ENCODE measurements at regions not wholly inside any gene's neighbourhood (a gene's known extent, or its start where the extent isn't known, plus 50 kb on each side); places are given as distances from the start of the nearest gene placed in this dataset.

- Histone ChIP-seq H3K27me3 (ENCODE audit: control insufficient read depth, insufficient read depth, low read length) (no peaks in the 10 kb centered on the region), H3K4me3 (ENCODE audit: low read depth, low read length) (no peak overlapping the region), H3K36me3 (ENCODE audit: control insufficient read depth, insufficient read depth, low read length) (no peaks in the 10 kb centered on the region)
- DNase-seq (ENCODE audit: low read depth) (peak; percentile 74), FAIRE-seq (peak; percentile 99)
- TF ChIP-seq, protein P1, sequence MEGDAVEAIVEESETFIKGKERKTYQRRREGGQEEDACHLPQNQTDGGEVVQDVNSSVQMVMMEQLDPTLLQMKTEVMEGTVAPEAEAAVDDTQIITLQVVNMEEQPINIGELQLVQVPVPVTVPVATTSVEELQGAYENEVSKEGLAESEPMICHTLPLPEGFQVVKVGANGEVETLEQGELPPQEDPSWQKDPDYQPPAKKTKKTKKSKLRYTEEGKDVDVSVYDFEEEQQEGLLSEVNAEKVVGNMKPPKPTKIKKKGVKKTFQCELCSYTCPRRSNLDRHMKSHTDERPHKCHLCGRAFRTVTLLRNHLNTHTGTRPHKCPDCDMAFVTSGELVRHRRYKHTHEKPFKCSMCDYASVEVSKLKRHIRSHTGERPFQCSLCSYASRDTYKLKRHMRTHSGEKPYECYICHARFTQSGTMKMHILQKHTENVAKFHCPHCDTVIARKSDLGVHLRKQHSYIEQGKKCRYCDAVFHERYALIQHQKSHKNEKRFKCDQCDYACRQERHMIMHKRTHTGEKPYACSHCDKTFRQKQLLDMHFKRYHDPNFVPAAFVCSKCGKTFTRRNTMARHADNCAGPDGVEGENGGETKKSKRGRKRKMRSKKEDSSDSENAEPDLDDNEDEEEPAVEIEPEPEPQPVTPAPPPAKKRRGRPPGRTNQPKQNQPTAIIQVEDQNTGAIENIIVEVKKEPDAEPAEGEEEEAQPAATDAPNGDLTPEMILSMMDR (IDR thresholded peaks at IDR 0.05; ENCODE audit: insufficient read depth, low read length, severe bottlenecking), result no peak
Measured at GRCh38 chr1:185412385-185413087, 95.5 kb upstream of the IVNS1ABP start.

DNA sequence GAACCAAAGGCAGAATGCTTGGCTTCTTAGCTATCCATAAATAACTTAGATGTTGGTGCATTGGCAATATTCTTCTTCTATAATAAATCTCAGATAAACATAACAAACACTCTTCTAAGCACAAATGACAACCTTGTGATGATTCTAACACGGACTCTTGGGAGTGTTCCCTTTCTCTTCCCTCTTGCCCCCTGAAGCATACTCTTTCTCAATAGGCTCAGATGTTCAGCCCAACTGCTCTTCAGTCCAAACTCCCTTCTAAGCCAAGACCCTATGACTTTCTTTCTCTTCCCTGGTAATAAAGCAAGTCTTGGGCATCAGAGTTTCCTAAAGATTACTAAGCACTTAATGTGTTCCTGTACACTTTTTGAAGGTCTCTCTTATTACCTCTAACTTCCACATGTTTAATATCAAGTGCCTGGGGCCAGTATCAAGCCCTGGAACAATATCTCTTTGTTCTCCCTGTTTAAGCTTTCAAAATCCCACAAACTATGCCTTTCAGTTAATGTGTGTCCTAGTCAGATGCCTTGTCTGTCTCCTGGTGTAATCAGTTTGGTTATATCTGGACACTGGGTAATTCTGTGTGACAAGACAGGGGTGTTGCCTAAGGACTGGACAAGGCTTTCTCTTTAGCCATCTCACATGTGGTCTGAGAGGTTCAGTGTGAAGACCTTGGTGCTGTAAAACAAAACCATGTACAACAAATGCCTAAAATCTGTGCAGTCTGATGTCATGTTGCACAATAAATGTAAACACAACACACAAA lies 92.9 kb upstream of the IVNS1ABP start:
- DNase-seq (ENCODE audit: low read depth) (no peak), FAIRE-seq (peak; percentile 72)

GRCh38 chr1:185409345-185409744 lies 92.3 kb upstream of the IVNS1ABP start:
- H3K4me3 ChIP-seq (ENCODE audit: low read depth, low read length), result no peak overlapping the region
- TF ChIP-seq, protein P1 (IDR thresholded peaks at IDR 0.05; ENCODE audit: insufficient read depth, low read length, severe bottlenecking), result no peak
- no peaks in the 10 kb centered on the region for H3K27me3 ChIP-seq (ENCODE audit: control insufficient read depth, insufficient read depth, low read length)
- no peak for DNase-seq (ENCODE audit: low read depth)
- no peaks in the 10 kb centered on the region for H3K36me3 ChIP-seq (ENCODE audit: control insufficient read depth, insufficient read depth, low read length)
- no peak for FAIRE-seq

More for the DNA sequence above, 92.9 kb upstream of the IVNS1ABP start:
- Histone ChIP-seq H3K4me3 (ENCODE audit: low read depth, low read length) (no peak overlapping the region), H3K36me3 (ENCODE audit: control insufficient read depth, insufficient read depth, low read length) (no peaks in the 10 kb centered on the region), H3K27me3 (ENCODE audit: control insufficient read depth, insufficient read depth, low read length) (no peaks in the 10 kb centered on the region)
- TF ChIP-seq, protein P1 (IDR thresholded peaks at IDR 0.05; ENCODE audit: insufficient read depth, low read length, severe bottlenecking), result no peak

DNA sequence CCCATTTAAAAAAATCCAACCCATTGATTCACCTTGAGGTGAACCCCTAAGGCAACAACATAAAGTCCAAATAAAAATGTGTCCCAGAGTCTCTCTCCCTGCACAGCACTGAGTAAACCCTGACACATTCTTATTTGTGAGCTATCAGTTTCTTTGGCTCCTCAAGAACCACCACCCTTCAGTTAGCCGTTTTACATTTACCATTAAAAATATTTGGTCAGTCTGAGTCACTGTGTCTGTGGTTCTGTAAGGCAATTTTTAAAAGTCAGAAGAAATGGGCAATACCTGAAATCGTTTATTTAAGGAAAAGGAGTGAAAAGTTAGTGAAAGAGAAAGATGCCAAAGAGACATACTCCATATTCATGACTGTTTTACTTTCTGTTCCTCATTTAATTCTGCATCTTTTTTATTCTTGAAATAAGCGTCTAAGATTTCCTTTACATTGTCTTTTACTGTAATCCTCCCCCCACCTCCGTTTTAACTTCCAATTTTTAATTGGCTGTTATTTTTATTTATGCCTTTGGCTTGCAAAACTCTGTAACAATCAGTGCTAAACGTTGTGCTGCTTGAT lies 91.7 kb upstream of the IVNS1ABP start:
- TF ChIP-seq, protein P1 (IDR thresholded peaks at IDR 0.05; ENCODE audit: insufficient read depth, low read length, severe bottlenecking), result no peak
- no peak for FAIRE-seq

DNA sequence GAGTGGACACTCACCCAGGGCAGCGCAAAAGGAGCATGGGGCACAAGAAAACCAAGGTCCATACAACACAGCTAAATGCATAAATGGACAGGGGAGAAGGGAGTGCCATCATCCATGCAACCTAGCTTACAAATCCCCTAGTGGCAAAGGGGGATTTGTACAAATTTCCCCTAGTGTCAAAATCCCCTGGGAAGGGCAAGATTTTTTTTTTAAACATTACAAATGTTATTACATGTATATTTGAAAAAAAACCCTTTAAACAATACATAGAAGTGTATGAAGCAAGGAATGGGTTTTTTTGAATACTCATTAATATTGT lies 89.6 kb upstream of the IVNS1ABP start:
- TF ChIP-seq, protein P1 (IDR thresholded peaks at IDR 0.05; ENCODE audit: insufficient read depth, low read length, severe bottlenecking), result no peak
- H3K27me3 ChIP-seq (ENCODE audit: control insufficient read depth, insufficient read depth, low read length), result no peaks in the 10 kb centered on the region
- H3K36me3 ChIP-seq (ENCODE audit: control insufficient read depth, insufficient read depth, low read length), result no peaks in the 10 kb centered on the region
- DNase-seq (ENCODE audit: low read depth) (no peak), FAIRE-seq (no peak)
- no peak overlapping the region for H3K4me3 ChIP-seq (ENCODE audit: low read depth, low read length)

More for the DNA sequence above, 91.7 kb upstream of the IVNS1ABP start:
- no peaks in the 10 kb centered on the region for H3K36me3 ChIP-seq (ENCODE audit: control insufficient read depth, insufficient read depth, low read length)
- H3K4me3 ChIP-seq (ENCODE audit: low read depth, low read length), result no peak overlapping the region
- no peaks in the 10 kb centered on the region for H3K27me3 ChIP-seq (ENCODE audit: control insufficient read depth, insufficient read depth, low read length)
- peak; percentile 38 for DNase-seq (ENCODE audit: low read depth)

All from bronchial epithelial cell (primary cell).